ENCODE measurements at regions not wholly inside any gene's neighbourhood (a gene's known extent, or its start where the extent isn't known, plus 50 kb on each side); places are given as distances from the start of the nearest gene placed in this dataset.

GRCh38 chr18:46360866-46361265 lies 256.7 kb downstream of the HAUS1 start:
- no peak for TF ChIP-seq JUN (CRISPR knock-in tag; IDR thresholded peaks at IDR 0.05)
- no peak for TF ChIP-seq ATF1 (CRISPR knock-in tag; IDR thresholded peaks at IDR 0.05)
- no peak for TF ChIP-seq CTCF (IDR thresholded peaks at IDR 0.05)
- TF ChIP-seq NFYB (CRISPR knock-in tag; conservative IDR thresholded peaks at IDR 0.05; ENCODE audit: low read depth), result no peak
- TF ChIP-seq ESRRA (CRISPR knock-in tag; IDR thresholded peaks at IDR 0.05; ENCODE audit: borderline replicate concordance), result no peak
- TF ChIP-seq FOXP4 (CRISPR knock-in tag; IDR thresholded peaks at IDR 0.05), result no peak
- no peak for TF ChIP-seq ZNF532 (CRISPR knock-in tag; IDR thresholded peaks at IDR 0.05; ENCODE audit: borderline replicate concordance)
- no peak for TF ChIP-seq MXD4 (CRISPR knock-in tag; IDR thresholded peaks at IDR 0.05; ENCODE audit: borderline replicate concordance)
- TF ChIP-seq STAT6 (CRISPR knock-in tag; conservative IDR thresholded peaks at IDR 0.05; ENCODE audit: low read depth), result no peak
- no peak for TF ChIP-seq ETV6 (CRISPR knock-in tag; IDR thresholded peaks at IDR 0.05)
- no peak for TF ChIP-seq NR2C2 (CRISPR knock-in tag; IDR thresholded peaks at IDR 0.05)
- no peak for TF ChIP-seq E2F1 (CRISPR knock-in tag; IDR thresholded peaks at IDR 0.05)
- no peak for TF ChIP-seq GABPB1 (CRISPR knock-in tag; IDR thresholded peaks at IDR 0.05)
